Stimulated activated CD4-positive, alpha-beta T cell treated with anti-CD3 and anti-CD28 coated beads, TNF-alpha, amount 100 ng/mL, for 24 hours (primary cell): ENCODE measurements at regions not wholly inside any gene's neighbourhood (a gene's known extent, or its start where the extent isn't known, plus 50 kb on each side); places are given as distances from the start of the nearest gene placed in this dataset.
"Not testable (repeated sequence)": the region's sequence is repeated elsewhere in the genome, so short reads cannot be mapped to it uniquely, and the experiment has no call there.

Experiments
- DNase-seq, 3 experiments: peaks; one replicate each; pipeline ENCODE4 v3.0.0-alpha.2; 2020; ENCODE audit warnings: low read depth in 3 of 3

DNA sequence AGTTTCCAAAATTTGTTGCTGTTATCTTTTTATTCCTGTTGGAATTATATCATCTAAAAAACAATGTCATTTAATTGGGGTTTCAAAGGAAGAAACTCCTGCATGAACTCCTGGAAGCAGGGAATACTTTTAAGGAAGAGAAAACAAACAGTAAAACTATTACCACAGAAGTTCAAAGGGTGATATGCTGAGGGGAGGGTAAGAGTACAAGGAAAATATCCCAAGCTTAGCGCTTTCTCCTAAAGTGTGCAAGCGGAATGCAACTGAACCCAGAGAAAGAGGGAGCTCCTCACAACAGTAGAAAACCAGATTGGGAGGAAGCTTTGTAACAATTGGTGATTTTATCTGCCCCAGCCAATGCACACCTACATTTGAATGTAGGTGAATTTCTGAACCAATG lies 175.1 kb downstream of the NUFIP1 start:
- DNase-seq, result no peak

DNA sequence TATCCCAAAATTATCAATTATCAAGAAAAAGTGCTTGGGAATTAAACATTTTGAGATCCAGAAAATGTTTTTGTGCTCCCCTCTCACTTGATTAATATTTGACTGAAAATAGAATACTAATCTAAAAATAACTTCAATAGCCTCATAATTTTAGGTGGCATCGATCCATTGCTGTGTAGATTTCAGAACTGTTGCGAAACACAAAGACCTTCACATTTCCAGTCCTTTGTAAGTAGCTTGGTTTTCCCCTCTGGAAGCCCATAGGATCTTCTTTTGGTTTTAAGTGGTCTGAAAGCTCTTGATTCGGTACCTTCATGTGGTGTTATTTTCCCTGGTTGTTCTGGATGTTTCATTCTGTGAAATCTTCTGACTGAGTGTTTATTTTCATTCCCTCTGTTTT lies 176.5 kb downstream of the NUFIP1 start:
- no peak for DNase-seq

DNA sequence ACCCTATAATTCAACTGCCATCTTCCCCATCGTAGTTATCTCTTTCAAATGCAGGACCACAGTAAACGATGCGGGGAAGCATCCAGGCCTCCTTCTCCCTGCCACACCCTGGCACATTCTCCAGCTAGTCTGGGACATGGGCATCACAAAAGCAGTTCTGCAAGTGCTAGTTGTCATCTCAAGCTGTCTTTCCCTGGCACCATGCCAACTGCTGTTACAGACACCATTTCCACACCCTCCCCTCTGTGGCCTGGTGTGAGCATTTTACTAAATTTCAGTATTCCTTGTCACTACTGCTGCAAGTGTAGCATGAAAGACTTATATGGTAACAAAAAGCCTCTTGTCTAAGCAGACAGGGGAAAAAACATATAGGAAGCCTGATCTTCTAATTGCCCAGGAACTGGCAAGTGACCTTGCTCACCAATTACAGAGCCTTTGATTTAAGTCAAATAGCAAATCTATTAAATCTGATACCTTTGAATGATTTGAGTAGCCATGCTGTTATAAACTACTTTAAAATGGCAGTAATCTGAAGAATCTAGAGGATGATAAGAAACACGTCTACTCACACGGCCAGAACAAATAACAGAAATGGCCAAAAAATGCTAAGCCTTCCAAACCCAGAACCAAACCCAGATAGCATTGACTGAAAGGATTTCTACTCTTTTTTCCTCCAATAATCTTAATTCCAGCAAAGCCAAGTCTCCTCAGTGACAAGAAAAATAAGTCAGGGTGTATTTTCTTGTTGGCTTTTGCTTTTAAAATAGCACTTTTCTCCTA lies 179.0 kb downstream of the NUFIP1 start:
- no peak for DNase-seq

DNA sequence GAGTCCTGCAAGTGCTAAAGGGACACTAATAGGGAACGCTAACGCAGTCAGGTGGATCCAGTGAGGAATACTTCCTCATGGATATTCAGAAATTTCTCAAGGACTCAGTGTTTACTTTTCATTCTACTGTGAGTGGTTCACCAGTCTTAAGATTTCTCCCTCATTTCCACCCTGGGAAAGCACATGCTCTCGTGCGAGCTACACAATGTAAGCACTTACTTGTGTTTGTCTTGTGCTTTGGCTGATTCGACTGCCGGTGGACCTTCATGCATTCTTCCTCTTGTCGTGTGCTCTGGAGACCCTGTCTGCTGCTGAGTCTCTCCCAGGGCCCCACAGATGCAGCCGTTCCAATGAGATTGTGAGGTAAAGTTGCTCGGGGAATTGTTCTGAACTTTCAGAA lies 180.1 kb downstream of the NUFIP1 start:
- no peak for DNase-seq

DNA sequence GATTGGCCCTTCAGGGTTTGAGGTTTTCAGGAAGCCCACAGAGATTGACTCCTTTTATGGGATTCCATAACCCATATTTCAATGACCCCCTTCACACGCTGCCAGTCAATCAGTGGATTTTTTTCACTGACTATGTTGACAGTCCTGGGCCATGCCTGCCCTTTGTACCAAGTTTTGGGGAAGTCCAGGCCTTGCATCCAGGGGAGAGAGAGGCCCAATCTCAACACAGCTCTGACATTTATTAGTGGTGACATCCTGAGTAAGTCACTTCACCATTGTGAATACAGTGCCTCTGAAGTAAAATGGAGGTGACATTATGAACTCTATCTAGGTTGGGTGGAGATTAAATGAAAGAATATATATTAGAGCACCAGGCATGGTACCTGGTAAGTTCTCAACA lies 181.1 kb downstream of the NUFIP1 start:
- no peak for DNase-seq

DNA sequence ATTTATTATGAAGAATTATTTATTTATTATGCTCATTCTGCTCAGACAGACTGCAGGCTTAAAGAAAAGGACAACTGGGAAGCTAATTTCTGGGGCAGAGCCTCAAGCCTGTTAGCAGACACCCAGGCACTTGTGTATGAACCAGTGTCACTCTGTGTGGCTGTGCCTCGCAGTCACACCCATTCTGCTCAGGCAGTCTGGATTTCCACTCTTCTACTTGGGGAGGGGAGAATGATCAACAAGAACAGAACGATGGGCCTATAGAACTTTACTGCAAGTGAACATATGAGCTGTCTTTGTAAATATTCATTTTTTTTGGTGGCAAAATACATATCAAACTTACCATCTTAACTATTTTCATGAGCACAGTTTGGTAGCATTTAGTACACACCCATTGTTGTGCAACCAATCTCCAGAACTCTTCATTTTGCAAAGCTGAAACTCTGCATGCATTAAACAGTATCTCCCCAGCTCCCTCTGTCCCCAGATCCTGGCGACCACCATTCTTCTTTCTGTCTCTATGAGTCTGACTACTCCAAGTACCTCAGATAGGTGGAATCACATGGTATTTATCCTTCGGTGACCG lies 181.7 kb downstream of the NUFIP1 start:
- no peak for DNase-seq

DNA sequence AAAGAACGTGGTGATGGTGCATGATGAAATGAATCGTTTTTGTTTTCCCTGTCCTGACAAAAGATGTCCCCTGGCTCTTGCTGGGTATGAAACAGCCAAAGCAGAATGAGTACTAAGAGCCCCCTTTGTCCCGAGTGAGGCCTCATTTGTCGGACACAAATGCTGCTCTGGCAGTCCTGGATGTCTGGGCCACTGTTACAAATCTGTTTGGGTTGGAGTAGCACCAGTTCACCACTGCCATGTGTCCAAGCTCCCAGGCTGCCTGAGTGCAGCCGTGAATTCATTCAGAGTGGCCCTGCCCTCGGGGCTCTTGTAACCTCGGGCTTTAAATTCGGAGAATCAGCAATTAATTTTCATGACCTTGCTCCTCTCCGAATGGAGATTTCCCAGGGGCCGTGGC lies 182.4 kb downstream of the NUFIP1 start:
- DNase-seq, result no peak

DNA sequence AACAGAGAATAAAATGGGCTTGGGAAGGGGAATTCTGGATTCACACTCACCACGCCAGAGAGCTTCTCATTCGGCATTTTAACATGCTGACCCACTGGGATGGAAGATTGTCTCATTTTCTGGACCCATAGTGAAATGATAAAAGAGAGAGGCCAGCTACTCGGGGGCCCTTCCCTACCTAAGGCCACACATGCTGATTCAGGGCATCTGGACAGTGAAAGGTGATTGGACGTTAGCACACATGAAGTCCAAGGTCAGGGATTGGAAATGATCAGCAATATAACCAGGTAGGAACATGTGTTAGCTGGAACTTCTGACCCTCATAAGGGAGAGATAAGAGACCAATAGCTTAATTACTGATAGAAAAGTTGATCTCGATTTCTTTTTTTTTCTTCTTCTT lies 183.7 kb downstream of the NUFIP1 start:
- no peak for DNase-seq

DNA sequence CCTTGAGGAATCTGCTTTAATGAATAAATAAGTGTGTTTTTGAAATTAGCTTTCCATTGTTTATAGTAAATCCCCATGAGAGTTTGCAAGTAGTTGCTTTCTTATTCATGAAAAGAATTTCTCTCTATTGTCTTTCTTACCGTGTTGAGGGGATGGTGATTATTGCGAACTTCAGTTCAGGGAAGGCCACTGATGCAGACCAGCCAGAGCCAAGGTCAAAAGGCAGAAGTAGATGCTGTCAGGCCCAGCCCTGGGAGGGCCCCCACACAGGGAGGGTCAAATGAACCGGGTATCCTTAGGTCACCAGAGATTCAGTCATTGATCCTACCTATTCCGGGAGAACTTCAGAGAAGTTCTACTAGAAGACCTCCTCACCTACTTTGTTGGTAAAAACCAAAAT lies 185.9 kb downstream of the NUFIP1 start:
- DNase-seq, result no peak

DNA sequence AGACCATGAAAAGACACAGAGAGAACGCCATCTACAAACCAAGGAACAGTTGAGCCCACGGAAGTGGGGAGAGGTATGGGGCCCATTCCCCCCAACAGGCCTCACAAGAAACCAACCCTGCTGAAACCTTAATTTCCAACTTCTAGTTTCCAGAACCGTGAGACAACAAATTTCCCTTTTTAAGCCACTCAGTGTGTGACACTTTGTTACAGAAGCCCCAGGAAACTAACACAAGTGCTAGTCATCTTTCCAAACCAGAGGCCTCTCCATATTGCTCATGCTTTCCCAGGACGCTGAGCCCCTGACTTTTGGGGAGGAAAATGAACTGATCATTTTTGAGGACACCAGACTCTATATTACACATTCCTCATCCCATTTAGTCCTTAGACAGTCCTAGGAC lies 186.8 kb downstream of the NUFIP1 start:
- no peak for DNase-seq

DNA sequence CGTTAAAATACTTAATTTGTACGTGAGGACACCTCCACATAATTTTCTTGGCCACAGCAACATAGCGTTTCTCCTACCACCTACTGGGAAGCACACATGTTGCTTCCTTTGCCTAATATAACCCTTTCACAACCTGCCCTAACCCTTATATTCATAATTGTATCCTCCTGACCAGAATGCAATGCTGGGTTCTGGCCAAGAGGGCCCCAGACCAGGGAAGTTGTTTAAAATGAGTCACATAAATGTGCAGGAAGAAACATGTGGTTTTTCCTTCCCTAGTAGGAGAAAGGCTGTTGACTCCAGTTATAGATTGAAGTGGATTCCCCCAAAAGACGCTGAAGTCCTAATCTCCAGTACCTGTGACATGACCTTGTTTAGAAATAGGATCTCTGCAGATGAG lies 187.3 kb downstream of the NUFIP1 start:
- no peak for DNase-seq

DNA sequence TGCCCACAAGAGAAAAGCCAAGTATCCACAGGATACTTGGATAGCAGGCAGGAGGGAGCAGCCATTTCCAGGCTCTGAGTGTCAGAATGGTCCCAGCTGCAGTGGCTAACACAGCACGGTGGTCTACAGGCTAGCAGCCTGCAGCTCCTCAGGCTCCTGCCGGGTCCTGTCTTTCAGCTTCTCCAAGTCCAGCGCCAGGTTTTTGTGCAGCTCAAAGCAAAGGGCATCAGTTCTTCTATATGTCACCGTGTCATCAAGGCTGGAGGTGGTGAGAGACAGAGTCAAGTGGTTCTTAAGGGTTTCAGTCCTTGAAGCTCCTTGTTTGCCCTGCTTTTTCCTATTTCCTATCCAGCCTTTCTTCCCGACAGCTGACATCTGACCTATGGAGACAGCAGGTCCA lies 188.6 kb downstream of the NUFIP1 start:
- DNase-seq, result no peak

DNA sequence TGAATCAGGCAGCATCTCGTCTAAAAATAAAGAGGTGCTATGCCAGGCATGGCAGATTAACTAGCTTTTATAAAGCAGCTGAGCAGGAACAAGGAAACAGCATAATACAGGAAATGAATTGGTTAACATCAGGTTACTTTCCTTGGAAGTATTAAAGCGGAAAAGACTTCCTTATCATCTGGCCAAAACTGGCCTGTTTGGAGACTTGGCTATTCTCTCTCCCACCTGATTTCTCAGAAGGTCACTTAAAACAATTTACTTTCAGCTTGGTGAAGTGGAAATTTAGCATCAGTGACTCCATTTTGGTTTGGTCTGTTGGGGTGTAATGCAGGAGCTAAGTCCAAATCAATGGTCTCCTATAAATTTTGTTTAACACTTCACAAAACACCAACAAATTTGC lies 191.6 kb downstream of the NUFIP1 start:
- DNase-seq, result no peak

DNA sequence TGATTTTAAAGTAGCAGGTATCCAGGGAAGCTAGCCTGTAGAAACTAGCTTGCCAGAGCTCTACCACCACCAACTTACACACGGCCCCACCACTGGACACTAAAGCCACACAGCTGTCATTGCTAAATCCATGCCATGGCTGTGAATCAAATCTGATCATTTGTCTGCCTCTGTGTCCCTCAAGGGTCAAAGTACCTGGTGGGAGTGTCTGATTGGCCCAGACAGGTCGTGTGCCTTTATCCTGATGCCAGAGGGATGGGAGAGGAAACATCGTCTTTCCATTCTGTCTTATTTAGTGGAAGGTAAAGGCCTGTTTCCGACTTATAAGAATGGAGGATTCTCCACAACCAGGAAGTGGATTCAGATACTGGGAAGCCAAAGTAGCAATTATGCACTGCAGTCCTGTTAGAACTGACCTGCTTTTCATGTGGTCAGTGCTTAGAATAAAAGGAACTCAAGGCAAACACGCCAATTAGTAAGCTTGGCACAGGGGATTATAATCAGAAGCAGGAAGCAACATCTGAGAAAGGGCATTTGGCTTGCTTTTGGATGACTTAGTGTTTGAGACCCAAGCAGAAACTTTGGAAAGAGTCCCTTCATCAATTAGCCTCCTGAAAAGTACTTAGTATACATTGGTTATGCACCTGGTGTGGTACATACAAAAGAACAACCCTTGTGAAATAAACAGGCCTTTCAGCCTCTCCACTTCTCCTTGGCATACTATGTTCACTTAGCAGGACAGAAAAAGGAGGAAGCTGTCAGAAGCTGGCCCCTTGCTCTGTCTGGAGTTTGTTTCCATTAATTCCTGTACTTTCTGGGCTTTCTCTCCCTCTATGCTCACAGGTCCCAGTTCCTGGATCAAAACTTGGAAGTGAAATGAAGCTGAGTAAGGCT lies 192.4 kb downstream of the NUFIP1 start:
- DNase-seq, result no peak

DNA sequence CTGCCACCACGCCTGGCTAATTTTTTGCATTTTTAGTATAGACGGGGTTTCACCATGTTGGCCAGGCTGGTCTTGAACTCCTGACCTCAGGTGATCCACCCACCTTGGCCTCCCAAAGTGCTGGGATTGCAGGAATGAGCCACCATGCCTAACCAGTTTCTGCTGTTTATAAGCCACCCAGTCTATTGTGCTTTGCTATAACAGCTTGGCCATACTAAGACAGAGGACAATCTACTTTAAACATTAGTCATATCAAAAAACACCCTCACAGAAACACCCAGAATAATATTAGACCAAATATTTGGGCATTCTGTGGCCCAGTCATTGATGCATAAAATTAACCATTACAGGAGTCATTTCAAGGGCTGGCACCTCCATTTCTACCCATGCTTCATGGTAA lies 193.2 kb downstream of the NUFIP1 start:
- DNase-seq, result not testable (repeated sequence)

DNA sequence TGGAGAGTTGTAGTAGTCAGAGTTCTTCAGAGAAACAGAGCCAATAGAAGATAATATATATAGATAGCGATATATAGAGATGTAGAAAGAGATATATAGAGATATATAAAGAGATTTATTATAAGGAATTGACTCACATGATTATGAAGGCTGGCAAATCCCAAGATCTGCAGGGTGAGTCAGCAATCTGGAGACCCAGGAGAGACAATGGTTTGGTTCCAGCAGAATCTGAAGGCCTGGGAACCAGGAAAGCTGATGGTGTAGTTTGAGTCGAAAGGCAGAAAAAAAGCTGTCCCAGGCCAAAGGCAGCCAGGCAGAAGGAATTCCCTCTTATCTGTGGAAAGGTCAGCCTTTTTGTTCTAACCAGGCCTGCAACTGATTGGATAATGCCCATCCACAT lies 194.1 kb downstream of the NUFIP1 start:
- DNase-seq, result no peak

DNA sequence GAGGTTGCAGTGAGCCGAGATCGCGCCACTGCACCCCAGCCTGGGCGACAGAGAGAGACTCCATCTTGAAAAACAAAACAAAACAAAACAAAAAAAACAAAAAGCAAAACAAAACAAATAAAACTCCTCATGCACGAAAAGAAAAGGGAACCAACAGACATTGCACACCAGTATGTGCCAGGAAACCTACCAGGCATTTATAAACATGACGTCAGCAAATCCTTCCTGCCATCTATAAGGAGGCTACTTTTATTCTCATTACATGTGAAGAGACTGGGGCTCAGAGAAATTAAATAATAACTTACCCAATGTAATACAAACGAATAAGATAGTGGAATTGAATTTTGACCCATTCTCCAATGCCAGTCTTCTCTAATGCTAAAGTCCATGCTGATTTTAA lies 197.2 kb downstream of the NUFIP1 start:
- DNase-seq, result no peak

DNA sequence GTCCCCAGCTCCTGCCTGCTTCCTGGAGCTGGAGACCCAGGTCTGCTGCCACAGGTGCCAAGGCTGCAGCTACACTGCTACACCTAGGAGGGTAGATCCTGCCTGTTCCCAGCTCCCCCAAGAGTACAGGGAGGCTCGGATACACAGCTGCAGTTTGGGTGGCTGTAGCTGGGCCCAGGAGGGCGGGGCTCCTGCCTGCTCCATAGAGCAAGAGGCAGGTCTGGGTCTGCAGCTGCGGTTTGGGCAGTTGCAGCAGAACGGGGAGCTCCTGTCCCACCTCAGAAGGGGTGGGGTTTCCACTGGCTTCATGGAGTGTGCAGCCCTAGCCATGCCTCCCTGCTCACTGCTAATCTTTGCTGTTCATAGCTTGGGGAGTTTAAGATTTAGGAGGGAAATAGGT lies 199.0 kb downstream of the NUFIP1 start:
- DNase-seq, result no peak

DNA sequence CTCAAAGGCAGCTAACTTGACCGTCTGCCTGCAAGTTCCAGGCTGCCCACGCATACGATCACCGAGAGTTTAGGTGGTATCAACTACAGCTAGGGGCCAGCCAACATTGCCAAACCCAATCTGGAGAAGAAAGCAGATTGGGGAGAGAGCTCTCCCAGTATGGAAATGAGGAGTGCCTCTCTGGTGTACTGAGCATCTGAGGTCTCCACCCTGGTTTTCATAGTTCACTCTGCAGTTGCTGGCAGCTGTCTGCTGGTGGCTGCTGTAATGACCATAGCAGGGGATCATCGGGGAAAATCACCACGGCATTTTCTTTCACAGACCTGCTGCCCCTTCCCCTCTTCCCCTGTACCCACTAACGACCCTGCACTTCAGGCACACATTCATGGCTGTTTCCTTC lies 201.7 kb downstream of the NUFIP1 start:
- DNase-seq, result no peak

DNA sequence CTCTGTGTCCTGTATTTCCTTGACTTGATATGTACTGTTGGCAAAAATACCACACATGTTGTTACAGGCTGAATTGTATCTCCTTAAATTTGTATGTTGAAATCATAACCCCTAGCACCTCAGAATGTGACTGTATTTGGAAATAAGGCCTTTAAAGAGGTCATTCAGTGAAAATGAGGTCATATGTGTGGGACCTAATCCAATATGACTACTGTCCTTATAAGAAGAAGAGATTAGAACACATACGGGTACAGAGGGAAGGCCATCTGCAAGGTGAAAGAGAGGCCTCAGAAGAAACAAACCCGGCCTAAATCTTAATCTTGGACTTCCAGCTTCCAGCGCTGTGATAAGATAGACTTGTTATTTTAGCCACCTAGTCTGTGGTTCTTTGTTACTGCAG lies 202.5 kb downstream of the NUFIP1 start:
- DNase-seq, result no peak

DNA sequence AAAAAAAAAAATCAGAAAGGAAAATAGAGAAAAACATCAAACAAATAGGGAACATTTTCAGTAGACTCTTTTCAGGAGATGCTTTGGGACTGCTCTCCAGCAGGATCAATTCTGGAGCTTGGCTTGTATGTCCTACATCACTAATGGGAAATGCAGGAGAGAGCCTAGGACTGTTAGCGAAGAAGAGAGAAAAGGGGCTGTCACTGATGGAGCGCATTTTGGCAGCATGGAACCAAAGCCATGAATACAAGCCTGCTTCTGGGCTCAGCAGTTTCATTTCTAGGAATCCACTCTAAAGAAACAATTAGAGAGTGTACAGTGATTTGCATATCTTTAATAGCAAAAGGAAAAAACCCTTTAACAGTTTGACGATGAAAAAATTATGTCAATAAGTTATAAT lies 203.9 kb downstream of the NUFIP1 start:
- DNase-seq, result no peak

DNA sequence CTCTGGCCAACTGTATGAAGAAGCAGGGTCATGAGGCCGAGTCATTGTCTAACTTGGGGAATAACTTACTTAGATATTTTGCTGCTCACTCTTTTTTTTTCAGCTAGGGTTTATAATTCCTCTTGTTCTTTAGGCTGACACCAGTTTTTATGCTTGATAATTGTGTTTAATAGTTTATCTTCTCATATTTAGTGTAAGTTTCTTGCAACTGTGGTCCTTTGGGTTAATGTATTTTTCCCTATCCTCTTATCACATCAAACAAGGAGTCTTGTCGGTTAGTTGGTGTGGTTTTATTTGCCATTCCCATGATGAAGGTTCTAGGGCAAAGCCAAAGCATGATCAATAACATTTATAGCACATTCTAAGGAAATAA lies 204.6 kb downstream of the NUFIP1 start:
- no peak for DNase-seq
